Fibroblast of skin of left quadriceps (primary cell): ENCODE measurements at regions not wholly inside any gene's neighbourhood (a gene's known extent, or its start where the extent isn't known, plus 50 kb on each side); places are given as distances from the start of the nearest gene placed in this dataset.

Experiments used
- DNase-seq, 2 experiments: peaks; one replicate each; pipeline ENCODE4 v3.0.0-alpha.2; 2013; ENCODE audit warnings: low read depth in 2 of 2

DNA sequence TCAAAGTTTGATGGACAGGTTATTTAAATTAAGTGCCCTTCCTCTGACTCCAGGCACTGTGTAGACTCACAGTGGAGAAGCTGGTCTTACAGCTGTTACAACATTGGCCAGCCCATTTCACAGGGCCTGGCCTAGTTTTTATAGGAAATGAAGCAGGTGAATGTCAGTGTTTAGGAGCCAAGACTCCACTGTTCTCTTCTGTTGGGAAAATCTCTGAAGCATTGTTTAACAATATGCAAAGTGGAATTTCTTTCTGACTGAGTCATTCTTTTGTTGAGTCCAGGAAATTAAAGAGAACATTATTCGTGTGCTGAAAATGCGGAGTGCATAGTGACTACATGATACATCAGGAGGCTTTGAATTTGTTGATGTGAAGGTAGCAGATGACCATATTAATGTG, 64.7 kb downstream of the ARRDC4 start:
- DNase-seq: peak in 1 of 2 experiments; percentile 11

DNA sequence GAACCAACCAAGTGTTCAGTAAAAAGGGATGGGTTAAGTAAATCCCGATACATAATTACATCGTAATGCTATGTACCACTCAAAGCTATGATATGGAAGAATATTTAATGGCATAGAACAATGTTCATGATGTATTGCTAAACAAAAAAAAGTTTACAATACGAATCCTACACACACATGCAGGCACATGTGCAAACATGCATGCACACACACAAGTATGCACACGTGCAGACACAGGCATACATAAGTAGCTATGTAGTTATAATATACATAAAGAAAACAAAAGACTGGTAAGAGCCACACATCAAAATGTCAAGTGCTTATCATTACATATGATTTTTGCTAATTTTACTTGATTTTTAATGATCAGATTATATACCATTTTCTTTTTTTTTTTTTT, 74.2 kb downstream of the ARRDC4 start:
- DNase-seq: no peak

DNA sequence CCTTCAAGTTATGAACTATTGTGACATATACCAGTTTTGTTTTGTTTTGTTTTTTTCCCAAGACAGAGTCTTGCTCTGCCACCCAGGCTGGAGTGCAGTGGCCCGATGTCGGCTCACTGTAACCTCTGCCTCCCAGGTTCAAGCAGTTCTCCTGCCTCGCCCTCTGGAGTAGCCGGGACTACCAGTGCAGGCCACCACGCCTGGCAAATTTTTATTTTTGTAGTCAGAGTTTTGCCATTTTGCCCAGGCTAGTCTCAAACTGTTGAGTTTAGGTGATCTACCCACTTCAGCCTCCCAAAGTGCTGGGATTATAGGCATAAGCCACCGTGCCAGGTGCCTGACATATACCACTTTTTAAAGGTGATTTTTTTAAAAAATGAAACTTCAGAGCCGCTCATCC, 74.6 kb downstream of the ARRDC4 start:
- DNase-seq: no peak

DNA sequence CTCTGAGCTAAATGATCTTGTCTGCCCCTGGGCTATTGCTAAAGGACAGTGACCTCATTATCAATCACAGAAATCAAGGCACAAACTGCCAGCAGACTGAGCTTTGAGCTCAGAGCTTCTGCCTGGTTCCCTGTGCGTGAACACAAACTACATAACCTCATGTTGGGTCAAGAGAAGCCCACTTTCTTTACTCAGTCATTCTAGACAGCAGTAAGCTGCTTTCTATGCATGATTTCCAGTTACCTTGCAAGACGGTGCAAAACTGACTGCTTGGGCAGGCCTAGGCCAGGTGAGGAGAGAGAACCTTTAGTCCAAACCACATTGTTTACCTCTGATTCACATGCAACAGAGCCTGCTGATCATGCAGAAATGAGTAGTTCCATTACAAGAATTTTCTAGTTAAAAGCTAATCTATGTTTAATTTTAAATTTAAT, 75.1 kb downstream of the ARRDC4 start:
- DNase-seq: no peak

DNA sequence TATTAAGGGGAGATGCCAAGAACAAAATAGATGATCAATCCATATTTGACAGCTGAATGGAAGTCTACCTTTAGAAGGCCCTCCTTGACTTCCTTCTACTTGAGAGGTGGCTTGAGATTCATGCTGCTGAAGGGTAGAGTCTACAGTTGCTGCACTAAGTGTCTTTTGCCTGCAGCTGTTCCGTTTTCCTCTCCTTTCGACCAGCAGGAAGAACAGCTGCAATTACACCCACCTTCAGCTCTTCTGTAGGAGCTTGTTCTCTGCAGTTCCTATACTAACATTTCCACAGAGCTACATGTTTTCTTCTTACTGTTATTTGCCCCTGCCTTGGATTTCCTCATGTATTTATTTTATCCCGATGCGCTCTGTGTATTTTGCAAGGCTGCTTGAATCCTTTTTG, 79.1 kb downstream of the ARRDC4 start:
- DNase-seq: no peak

DNA sequence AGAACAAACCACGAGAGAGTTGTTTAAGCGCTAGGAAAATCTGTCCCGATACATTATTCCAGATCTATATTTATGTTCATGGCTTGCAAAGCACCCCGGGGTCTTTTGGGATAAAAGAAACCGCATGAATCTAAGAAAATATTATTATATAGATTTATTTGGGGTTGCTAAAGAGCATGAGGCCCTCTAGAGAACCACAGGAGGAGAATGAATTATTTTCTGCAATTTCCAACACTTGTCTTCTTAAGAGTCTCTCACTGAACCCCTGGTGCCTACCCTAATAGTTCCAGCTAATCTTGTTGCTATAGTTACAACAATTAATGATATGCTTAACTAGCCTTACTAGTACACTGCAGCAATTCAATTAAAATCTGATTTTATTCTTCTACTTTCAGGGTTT, 79.6 kb downstream of the ARRDC4 start:
- no peak for DNase-seq

DNA sequence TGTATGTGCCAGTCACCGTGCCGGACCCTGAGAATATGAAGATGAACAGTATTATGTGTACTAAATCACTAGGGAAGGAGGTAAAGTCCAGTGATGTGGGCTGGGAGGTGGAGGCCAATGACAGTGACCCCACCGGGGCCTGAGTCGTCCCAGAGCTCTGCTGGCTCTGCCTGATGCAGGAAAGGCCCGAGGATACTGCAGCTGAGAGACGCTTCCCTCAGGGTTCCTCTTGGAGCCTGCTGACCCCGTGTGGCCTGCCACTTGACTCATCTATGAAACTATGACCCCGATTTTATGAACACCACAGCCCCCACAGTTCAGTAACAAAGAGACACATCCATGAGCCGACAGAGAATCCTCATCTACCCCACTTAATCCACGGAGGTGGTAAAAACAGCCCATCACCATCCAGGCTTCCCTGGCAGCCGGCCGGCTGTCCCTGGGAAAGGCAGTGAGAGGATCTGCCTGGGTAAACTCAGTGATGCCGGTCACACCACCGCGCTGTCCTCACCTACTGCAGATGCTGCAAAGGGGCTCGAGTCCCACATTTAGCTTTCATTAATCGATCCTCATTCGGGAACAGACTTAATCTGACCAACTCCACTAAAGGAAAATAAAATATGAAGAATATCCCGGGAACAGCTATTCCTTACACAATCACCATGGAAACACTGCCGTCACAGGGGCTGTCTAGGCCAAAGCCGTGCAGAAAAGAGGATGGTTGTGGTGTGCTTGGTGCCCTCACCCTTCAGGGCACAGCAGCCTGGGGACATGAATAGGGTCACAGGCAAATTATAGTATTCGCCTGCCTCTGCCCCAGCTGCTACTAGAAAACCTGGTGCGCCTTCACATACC, 82.9 kb downstream of the ARRDC4 start:
- DNase-seq: no peak

DNA sequence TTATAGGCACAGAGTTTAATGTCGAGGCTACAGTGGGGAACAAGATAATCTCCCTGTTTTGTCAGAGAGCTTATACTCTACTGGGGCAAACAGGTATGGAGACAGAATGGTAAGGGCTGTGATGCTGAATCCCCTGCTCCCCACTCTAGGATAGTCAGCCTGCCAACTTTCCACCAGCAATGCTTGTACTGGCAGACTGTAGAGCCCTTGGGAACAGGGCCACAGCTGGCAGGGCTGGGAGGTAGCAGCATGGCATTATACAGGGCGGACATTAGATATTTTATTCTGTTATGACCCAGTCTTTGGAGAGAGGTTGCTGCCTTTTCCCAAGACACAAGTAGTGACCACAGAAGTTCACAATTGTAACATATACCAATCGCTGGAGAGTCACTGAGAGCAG, 91.2 kb downstream of the ARRDC4 start:
- DNase-seq: no peak

DNA sequence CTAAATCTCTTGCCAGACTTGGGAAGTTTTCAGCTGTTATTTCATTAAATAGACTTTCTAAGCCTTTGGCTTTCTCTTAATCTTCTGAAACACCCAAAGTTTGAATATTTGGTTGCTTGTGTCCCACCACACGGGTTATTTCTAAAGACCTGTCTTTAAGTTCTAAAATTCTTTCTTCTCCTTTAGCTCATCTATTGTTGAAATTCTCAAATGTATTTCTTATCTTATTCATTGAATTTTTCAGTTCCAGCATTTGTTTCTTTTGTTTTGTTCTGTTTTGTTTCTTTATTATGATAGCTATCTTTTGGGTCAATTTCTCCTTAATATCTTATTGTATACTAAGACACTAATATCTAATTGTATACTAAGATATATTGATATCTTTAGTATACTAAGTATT, 97.0 kb downstream of the ARRDC4 start:
- DNase-seq: no peak

DNA sequence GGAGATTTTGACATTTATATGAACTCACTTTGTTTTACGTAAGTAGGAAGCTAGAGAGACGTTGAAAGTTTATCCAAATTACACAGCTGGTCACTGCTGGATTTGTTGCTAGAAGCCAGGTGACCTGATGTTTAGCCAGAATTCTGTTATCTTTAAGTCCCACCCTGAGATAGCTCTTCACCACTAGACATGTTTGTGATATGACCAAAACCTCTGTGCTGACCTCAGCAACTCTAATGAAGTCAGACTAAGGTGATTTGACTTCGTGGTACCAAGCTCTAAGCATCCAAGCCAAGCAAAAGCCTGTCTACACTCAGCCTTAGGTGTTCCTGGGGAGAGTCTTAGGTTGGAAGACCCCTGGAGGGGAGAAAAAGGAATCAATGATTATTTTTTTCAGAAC, 102.4 kb downstream of the ARRDC4 start:
- no peak for DNase-seq

DNA sequence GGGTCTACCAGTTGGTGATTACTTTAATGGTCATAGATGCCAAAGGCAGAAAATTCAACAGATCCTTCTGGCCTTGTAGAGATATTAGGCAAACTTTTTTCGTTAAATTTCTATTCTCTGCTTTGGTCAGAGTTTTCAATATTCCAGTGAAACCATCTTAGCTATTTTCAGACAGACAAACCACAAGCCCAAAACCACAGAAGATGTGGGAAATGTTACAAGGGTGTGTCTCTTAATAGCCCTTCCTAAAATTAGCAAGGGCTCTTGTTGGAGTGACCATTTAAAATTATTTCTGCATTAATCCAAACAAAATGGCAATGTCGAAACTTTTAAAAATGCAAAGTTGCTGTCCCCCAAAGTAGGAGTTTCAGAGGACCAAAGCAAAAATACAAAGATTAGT, 102.8 kb downstream of the ARRDC4 start:
- DNase-seq: no peak

DNA sequence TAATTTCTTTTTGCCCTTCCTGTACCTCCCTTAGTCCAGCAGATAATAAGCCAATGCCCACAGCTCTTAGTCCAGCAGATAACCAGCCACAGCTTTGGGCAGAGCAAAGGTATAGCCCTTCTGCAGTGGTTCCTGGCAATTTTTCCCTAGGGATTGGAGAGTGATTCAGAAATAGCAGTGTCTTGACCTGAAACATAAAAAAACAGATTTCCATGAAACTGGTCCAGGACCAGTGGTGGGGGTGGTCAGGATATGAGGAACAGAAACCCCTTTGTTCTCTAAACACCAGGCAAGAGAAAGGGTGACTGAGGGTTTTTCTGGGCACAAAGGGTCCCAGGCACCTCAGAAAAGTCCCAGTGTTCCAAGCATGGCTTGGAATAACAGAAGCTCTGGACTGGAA, 103.4 kb downstream of the ARRDC4 start:
- DNase-seq: no peak

DNA sequence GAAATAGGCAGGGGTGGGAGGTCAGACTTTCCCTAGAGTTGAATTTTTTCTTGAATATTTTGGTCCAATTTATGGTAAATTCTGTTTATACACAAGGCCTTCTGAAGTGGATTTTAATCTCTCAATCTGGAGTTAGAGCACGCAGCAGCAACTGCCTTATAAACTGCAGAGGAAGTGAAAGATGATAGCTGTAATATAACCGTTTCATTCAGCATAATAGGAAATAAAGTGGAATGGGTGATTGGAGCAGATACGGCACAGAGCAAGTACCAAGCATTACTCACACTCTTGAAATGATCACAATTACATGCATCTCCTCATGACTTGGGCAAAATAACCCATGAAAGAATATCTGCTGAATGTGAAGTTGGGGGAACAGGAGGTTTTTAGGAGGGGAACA, 106.8 kb downstream of the ARRDC4 start:
- peak; percentile 34 to 44 for DNase-seq

DNA sequence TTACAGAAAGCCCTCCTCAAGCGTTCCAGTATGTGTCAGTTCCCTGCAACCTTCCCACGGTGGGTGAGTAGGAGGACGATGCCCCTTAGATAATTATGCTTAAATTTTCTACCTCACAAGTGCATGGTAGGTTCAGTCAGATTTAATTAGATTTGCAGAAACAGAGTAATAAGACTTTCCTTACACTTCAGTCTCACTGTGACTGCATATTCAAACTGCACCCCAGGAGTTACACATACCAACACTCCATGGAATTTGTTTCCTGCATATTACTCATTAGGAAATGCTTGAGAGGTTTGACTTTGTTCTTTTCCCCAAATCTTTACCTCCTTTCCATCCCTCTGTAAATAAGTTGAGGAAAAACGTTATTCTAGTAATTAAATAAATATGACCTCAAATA, 108.8 kb downstream of the ARRDC4 start:
- no peak for DNase-seq

DNA sequence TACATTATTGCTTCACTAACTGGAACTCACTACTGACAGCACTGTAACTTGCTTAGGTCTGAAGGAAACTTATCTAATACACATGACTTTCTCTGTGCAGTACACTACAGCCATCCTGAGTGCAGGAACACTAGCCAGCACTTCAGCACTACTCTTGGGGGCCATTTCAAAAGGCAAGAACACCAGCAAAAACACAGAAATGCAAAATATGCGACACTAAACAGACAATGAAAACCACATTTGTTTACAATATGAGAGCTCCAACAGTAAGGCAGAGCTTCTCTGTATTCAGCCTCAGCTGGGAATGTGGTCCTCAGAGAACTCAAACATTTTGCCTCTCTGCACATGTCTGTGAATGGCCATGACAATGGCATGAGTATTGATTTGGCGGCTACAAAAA, 109.6 kb downstream of the ARRDC4 start:
- DNase-seq: peak; percentile 55 to 57

DNA sequence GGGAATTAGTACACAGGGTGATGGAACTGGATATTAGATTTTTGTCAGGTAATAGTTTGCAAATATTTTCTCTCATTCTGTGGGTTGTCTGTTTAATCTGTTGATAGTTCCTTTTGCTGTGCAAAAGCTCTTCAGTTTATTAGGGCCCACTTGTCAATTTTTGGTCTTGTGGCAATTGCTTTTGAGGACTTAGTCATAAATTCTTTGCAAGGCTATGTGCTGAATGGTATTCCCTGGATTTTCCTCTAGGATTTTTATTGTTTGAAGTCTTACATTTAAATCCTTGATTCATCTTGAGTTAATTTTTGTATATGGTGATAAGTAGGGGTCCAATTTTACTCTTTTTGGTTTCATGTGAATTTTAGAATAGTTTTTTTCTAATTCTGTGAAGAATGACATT, 111.3 kb downstream of the ARRDC4 start:
- DNase-seq: no peak

DNA sequence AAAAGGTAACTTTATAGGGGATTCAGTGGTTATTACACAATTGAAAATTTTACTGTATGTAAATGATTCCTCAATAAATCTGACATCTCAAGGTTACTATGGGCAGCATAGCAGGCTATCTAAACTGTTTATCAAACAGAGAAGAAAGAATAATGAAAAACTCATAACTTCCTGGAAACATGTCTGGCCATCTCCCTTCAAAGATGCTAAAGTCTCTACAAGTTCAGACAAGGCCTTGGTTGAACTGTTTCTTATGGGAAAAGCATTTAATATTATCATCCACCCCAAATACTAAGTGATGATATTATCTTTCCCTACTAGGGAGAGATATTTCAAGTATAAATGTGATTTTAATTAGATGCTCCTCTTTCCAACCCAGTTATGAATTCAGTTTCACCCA, 114.9 kb downstream of the ARRDC4 start:
- no peak for DNase-seq

DNA sequence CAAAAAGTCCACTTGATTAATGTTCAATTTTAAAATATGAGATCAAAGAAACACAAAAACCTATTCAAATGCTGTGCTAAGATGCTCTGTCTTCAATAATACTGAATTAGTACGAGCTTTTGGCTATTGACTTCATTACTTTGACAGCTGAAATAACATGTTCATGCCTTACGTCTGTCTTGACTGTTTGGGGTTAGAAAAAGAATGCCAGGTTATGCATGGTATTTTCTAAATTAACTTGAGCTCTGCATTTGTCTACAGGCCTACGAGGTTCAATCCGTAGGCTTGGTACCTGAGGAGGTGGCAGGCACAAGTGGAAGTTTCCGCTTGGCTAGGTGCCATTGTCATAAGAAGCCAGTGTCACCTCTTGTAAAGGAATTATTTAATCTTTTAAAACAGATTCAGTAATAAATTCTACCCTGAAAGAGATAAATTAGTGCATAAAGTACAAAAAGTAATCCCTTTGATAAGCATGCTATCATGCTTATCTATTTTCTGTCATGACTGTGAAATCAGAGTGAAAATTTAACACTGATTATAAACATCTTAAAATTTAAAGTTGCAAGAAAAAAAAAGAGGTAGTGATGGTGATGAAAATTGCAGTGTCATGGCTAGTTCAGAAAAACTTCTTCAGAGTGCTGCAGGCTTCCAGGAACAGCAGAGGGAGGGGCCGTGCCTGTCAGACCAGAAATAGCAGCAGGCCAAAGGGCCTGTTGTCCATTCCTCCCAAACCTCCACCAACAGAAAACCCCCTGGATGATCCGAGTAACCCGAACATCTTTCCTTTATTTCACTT, 115.7 kb downstream of the ARRDC4 start:
- DNase-seq: no peak

DNA sequence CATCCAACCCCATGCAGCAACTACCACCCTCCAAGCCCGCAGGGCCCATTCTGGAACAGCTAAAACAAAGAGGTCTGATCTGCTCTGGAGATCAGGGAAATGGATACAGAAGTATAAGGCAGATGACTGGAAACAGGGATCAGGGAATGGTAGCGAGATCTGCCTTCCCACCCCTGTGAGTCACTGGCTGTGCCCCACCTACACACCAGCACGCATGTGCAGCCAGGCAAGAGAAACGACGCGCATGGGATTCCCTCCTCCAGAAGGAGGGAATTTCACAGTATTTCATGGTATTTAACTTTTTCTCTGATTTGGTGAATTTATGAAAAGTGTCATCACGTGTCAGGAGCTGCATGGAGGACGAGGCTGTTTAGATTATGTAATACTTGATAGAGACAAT, 116.7 kb downstream of the ARRDC4 start:
- no peak for DNase-seq

DNA sequence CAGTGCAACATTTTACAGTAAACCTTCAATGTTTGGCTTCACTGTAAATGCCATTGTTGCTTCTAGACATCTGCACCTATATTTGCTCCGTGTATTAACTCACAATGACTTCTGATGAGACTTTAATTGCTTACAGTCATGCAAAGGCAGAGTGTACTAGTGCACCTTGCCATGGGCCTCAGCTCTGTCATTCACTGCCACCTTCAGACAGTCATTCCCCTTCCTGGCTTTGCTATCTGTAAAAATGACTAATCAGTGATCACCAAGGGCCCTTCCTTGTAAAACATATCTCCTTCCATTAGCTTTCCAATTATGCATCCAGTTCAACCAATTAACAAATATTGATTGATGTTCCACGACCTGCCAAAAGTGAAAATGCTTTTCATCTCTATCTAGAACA, 120.3 kb downstream of the ARRDC4 start:
- DNase-seq: no peak

DNA sequence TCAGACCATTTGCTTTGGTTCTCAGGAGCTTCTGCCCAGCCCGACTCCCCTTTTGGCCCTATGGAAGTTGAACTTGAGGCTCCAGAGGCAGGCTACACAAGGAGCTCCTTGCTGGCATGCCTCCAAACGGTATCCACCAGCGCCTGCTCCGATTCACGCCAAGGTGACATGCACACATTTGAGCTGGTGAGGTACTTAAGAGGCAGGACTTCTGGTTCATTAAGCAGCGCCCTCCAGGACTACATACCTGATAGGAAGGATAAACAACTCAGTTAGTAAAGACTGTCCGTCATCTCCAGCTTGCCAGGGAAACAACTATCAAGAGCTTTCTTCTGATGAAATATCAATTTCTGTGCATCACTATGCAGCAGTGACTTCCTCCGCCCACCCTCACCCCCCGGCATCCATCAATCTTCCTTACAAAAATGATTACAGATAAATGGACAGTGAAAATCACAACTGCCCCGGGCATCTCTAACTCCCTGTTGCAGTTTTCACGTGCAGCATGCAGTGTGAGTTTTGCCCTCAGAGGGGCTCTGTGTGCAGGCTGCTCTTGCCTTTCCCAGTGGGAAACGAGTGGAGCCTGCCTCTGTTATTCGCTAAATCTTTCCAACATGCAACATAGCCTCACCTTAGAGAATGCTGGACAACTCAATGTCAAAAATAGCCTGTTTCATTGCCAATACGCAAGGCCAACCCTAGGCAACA, 122.9 kb downstream of the ARRDC4 start:
- no peak for DNase-seq

DNA sequence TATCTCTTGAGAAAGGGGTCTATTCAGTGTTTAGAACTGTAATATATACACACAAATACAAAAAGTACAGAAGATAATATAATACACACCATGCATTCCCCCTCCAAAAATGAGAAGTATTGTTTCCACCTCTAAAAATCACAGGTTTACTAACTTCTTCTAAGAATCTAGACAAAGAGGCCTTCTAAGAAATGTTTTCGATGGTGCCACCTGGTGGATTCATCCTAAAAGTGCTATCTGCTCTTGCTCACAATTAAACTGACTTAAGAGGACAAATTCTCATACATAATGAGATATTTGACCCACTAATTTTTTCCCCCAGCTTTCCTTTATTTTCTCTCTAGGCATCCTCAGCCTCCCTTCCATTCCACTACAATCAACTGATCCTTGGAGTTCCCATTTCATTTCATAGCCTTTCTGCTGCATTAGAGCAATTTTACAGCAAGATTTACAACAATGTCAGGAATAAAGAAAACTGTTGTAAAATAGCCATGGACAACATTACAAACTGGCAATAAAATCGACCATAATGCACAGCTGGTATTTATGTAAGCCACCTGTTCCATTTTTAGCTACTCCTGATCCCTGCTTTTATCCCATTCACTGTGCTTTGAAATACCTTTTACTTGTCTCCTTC, 124.6 kb downstream of the ARRDC4 start:
- peak in 1 of 2 experiments; percentile 44 for DNase-seq
